ENCODE measurements at regions not wholly inside any gene's neighbourhood (a gene's known extent, or its start where the extent isn't known, plus 50 kb on each side); places are given as distances from the start of the nearest gene placed in this dataset.

GRCh38 chr12:125289970-125290369 is 224.7 kb downstream of the AACS start:
- Histone ChIP-seq H4K20me1 (ENCODE audit: insufficient read depth) (no peaks in the 10 kb centered on the region), H3K27me3 (ENCODE audit: insufficient read depth, low read depth) (peaks cover 64% of the 10 kb centered on the region), H3K9me3 (ENCODE audit: insufficient read depth, low read depth) (no peaks in the 10 kb centered on the region), H3K79me2 (ENCODE audit: low read depth) (no peaks in the 10 kb centered on the region), H3K9me2 (ENCODE audit: insufficient read depth) (no peaks in the 10 kb centered on the region), H3K4me2 (no peak overlapping the region), H3K27ac (no peak overlapping the region), H3F3A (ENCODE audit: insufficient read depth, low read depth) (no peaks in the 10 kb centered on the region), H3K36me3 (ENCODE audit: low read depth) (no peaks in the 10 kb centered on the region), H3K4me1 (replicated peaks; ENCODE audit: insufficient read depth) (no peaks in the 10 kb centered on the region), H2AFZ (no peak overlapping the region), H3K4me3 (no peak overlapping the region)
- CTCF ChIA-PET = no interaction called here
- intact Hi-C loops (cut with micrococcal nuclease; ENCODE audit: unreplicated experiment) = no loop called here
- no peak for TF ChIP-seq CTCF (conservative IDR thresholded peaks at IDR 0.05)
- TF ChIP-seq EZH2 (IDR thresholded peaks at IDR 0.05; ENCODE audit: low read depth) = no peak
- POLR2A ChIA-PET (ENCODE audit: unreplicated experiment) = no interaction called here
- DNase-seq = no peak
- no TSS peak for BruUV-seq (replicated peaks)

GRCh38 chr12:125292700-125293099 is 227.5 kb downstream of the AACS start:
- peaks cover 67% of the 10 kb centered on the region for H3K27me3 ChIP-seq (ENCODE audit: insufficient read depth, low read depth)
- BruUV-seq (replicated peaks) = no TSS peak
- TF ChIP-seq EZH2 (IDR thresholded peaks at IDR 0.05; ENCODE audit: low read depth) = no peak
- TF ChIP-seq CTCF (conservative IDR thresholded peaks at IDR 0.05) = no peak
- no peaks in the 10 kb centered on the region for H3K9me3 ChIP-seq (ENCODE audit: insufficient read depth, low read depth)
- H3K4me1 ChIP-seq (replicated peaks; ENCODE audit: insufficient read depth) = no peaks in the 10 kb centered on the region
- intact Hi-C loops (cut with micrococcal nuclease; ENCODE audit: unreplicated experiment) = no loop called here
- no peak overlapping the region for H2AFZ ChIP-seq
- DNase-seq = no peak
- H3K4me2 ChIP-seq = no peak overlapping the region
- H4K20me1 ChIP-seq (ENCODE audit: insufficient read depth) = no peaks in the 10 kb centered on the region
- ChIA-PET CTCF (no interaction called here), POLR2A (ENCODE audit: unreplicated experiment) (no interaction called here)
- no peaks in the 10 kb centered on the region for H3K9me2 ChIP-seq (ENCODE audit: insufficient read depth)
- H3K36me3 ChIP-seq (ENCODE audit: low read depth) = no peaks in the 10 kb centered on the region
- H3K27ac ChIP-seq = no peak overlapping the region
- H3K79me2 ChIP-seq (ENCODE audit: low read depth) = no peaks in the 10 kb centered on the region
- H3K4me3 ChIP-seq = no peak overlapping the region
- H3F3A ChIP-seq (ENCODE audit: insufficient read depth, low read depth) = no peaks in the 10 kb centered on the region

GRCh38 chr12:125295550-125295949 is 230.3 kb downstream of the AACS start:
- Histone ChIP-seq H3K9me2 (ENCODE audit: insufficient read depth) (no peaks in the 10 kb centered on the region), H3K36me3 (ENCODE audit: low read depth) (no peaks in the 10 kb centered on the region), H3K27me3 (ENCODE audit: insufficient read depth, low read depth) (peaks cover 60% of the 10 kb centered on the region), H3K4me2 (no peak overlapping the region), H3K9me3 (ENCODE audit: insufficient read depth, low read depth) (no peaks in the 10 kb centered on the region), H4K20me1 (ENCODE audit: insufficient read depth) (no peaks in the 10 kb centered on the region), H2AFZ (no peak overlapping the region), H3K4me1 (replicated peaks; ENCODE audit: insufficient read depth) (no peaks in the 10 kb centered on the region), H3K27ac (no peak overlapping the region), H3K79me2 (ENCODE audit: low read depth) (no peaks in the 10 kb centered on the region), H3K4me3 (no peak overlapping the region), H3F3A (ENCODE audit: insufficient read depth, low read depth) (no peaks in the 10 kb centered on the region)
- DNase-seq = no peak
- intact Hi-C loops (cut with micrococcal nuclease; ENCODE audit: unreplicated experiment) = no loop called here
- BruUV-seq (replicated peaks) = no TSS peak
- TF ChIP-seq CTCF (conservative IDR thresholded peaks at IDR 0.05) (no peak), EZH2 (IDR thresholded peaks at IDR 0.05; ENCODE audit: low read depth) (no peak)
- ChIA-PET POLR2A (ENCODE audit: unreplicated experiment) (no interaction called here), CTCF (no interaction called here)
